HepG2 (cell line): ENCODE measurements at regions not wholly inside any gene's neighbourhood (a gene's known extent, or its start where the extent isn't known, plus 50 kb on each side); places are given as distances from the start of the nearest gene placed in this dataset.

Experiments
- ATAC-seq: fragments of 200-7000 bp; cut with Tn5 transposase; 3 replicates; pipeline ENCODE4 v1.9.1; 2020; ENCODE audit warnings: mild to moderate bottlenecking, moderate library complexity
- BruUV-seq: library from RNA; stranded (reverse); fragments of 400-500 nt; replicated peaks from 2 replicates; lab custom pipeline; 2021; lab: Mats Ljungman, UMichigan
- CTCF ChIA-PET: fragments of 300-600 bp; formaldehyde crosslinking; extraction: SDS; loops from one replicate; lab custom pipeline; 2021; ENCODE audit warnings: low total read pairs, inconsistent platforms, low intra/inter-chr PET ratio; lab: Yijun Ruan, JAX
- POLR2A ChIA-PET: fragments of 350-600 bp; sonication (Branson Sonifier 250); formaldehyde crosslinking; loops from one replicate; lab custom pipeline; 2020; ENCODE audit warnings: antibody characterized with exemption, inconsistent platforms; lab: Yijun Ruan, JAX
- DNase-seq: peaks from one replicate; pipeline ENCODE4 v3.0.0-alpha.2; 2015; ENCODE audit warnings: low spot score
- FAIRE-seq: peaks from 3 replicates; lab custom pipeline; 2011; peaks lifted over from hg19 to GRCh38; lab: Jason Lieb, UNC
- H2AFZ ChIP-seq: one replicate; pipeline ENCODE4 v1.6.1; 2011; ENCODE audit warnings: low read length, inconsistent platforms
- H3K27ac ChIP-seq: fragments of 300-600 bp; 3 replicates; pipeline ENCODE4 v1.8.0; 2011; ENCODE audit warnings: mixed run types, mild to moderate bottlenecking, mixed read lengths, low read length, inconsistent platforms; ENCODE audit not compliant: insufficient read depth; ENCODE audit errors: extremely low read length
- H3K27me3 ChIP-seq, 2 experiments: fragments of 200-600 bp in 1 of 2; 2 replicates in 1 of 2; 3 replicates in 1 of 2; pipeline versions ENCODE4 v1.6.0 to v1.8.0; 2011; ENCODE audit warnings: low read length in 2 of 2, mild to moderate bottlenecking in 2 of 2, moderate library complexity in 2 of 2, inconsistent platforms in 1 of 2; ENCODE audit not compliant: insufficient read depth in 2 of 2, control insufficient read depth in 1 of 2
- H3K36me3 ChIP-seq, 2 experiments: fragments of 200-600 bp in 1 of 2; replicated peaks in 1 of 2; 2 replicates in 1 of 2; 3 replicates in 1 of 2; pipeline versions ENCODE4 v1.5.1 to v1.8.0; 2011; ENCODE audit warnings: low read length in 2 of 2, inconsistent platforms in 1 of 2; ENCODE audit not compliant: insufficient read depth in 2 of 2, control insufficient read depth in 1 of 2
- H3K4me1 ChIP-seq: 2 replicates; pipeline ENCODE4 v1.5.1; 2012; ENCODE audit warnings: low read length, inconsistent platforms; ENCODE audit not compliant: insufficient read depth
- H3K4me2 ChIP-seq: 2 replicates; pipeline ENCODE4 v1.6.0; 2011; ENCODE audit warnings: low read depth, low read length, inconsistent platforms
- H3K4me3 ChIP-seq, 3 experiments: fragments of 200-600 bp in 1 of 3; sonication (generic), shearing (Covaris generic) in 1 of 3; replicated peaks in 1 of 3; 2 replicates each; pipeline ENCODE4 v1.5.1; 2011 to 2016; ENCODE audit warnings: low read length in 3 of 3, inconsistent platforms in 2 of 3, low read depth in 2 of 3, mild to moderate bottlenecking in 2 of 3, control low read depth in 1 of 3, mixed read lengths in 1 of 3; ENCODE audit not compliant: insufficient read depth in 1 of 3
- H3K79me2 ChIP-seq: one replicate; pipeline ENCODE4 v1.6.1; 2011; ENCODE audit warnings: low read length, inconsistent platforms; ENCODE audit not compliant: insufficient read depth
- H3K9ac ChIP-seq: 2 replicates; pipeline ENCODE4 v1.6.0; 2011; ENCODE audit warnings: mild to moderate bottlenecking, low read depth, low read length, inconsistent platforms; ENCODE audit not compliant: insufficient read depth
- H3K9me3 ChIP-seq: 2 replicates; pipeline ENCODE4 v1.5.1; 2012; ENCODE audit warnings: mild to moderate bottlenecking, low read length
- H4K20me1 ChIP-seq: 2 replicates; pipeline ENCODE4 v1.6.0; 2011; ENCODE audit warnings: inconsistent platforms, mild to moderate bottlenecking, low read length, moderate library complexity; ENCODE audit not compliant: insufficient read depth
- CEBPZ ChIP-seq: IDR thresholded peaks from 2 replicates; pipeline ENCODE4 v1.6.1; 2012; ENCODE audit warnings: low read length, improper control_type of control experiment
- CHD2 ChIP-seq: IDR thresholded peaks from 2 replicates; pipeline ENCODE4 v1.6.1; 2011; ENCODE audit warnings: low read depth, low read length, improper control_type of control experiment
- MXD3 ChIP-seq: IDR thresholded peaks from 2 replicates; pipeline ENCODE4 v1.6.1; 2016; ENCODE audit warnings: mild to moderate bottlenecking, missing biosample characterization, missing genetic modification reagents
- NFIB ChIP-seq: sonication (generic); formaldehyde crosslinking; IDR thresholded peaks from 2 replicates; pipeline ENCODE4 v1.9.0; 2021; ENCODE audit warnings: missing genetic modification reagents, mild to moderate bottlenecking, borderline replicate concordance
- NFKB2 ChIP-seq: sonication (generic); formaldehyde crosslinking; IDR thresholded peaks from 2 replicates; pipeline ENCODE4 v1.4.0; 2020; ENCODE audit warnings: missing genetic modification reagents, borderline replicate concordance
- TERF1 ChIP-seq: sonication (generic); formaldehyde crosslinking; IDR thresholded peaks from 2 replicates; pipeline ENCODE4 v1.8.0; 2022; ENCODE audit warnings: mild to moderate bottlenecking, missing genetic modification reagents, moderate library complexity
- ZBTB25 ChIP-seq: IDR thresholded peaks from 2 replicates; pipeline ENCODE4 v1.6.1; 2018; ENCODE audit warnings: missing genetic modification reagents
- ZNF10 ChIP-seq: sonication (generic); formaldehyde crosslinking; IDR thresholded peaks from 2 replicates; pipeline ENCODE4 v1.4.0; 2020; ENCODE audit warnings: mild to moderate bottlenecking, low read depth, missing genetic modification reagents, borderline replicate concordance
- ZNF142 ChIP-seq: sonication (generic); formaldehyde crosslinking; IDR thresholded peaks from 2 replicates; pipeline ENCODE4 v1.4.0; 2020; ENCODE audit warnings: missing genetic modification reagents
- ZNF292 ChIP-seq: sonication (generic); formaldehyde crosslinking; IDR thresholded peaks from 2 replicates; pipeline ENCODE4 v1.8.1; 2022; ENCODE audit warnings: mild to moderate bottlenecking, low read depth, missing genetic modification reagents, borderline replicate concordance
- WGBS: methylation state at CpG from one replicate; pipeline ENCODE4 v1.1.6; 2017; ENCODE audit warnings: low lambda C conversion rate; 5-methylcytosine and 5-hydroxymethylcytosine counted together
- in situ Hi-C: cut with HindIII; loops from 2 replicates; pipeline ENCODE4 v1.10.0; 2017; ENCODE audit warnings: low pct_unique_long_range_greater_than_20kb; ENCODE audit not compliant: extremely low pct_ligation_motif_present
- intact Hi-C: fragments of 100-400 bp; cut with micrococcal nuclease; formaldehyde crosslinking; loops from one replicate; pipeline ENCODE4 v1.10.0; 2022; ENCODE audit not compliant: unreplicated experiment

- H3K27ac ChIP-seq, result no peak overlapping the region
- DNase-seq, result no peak
- H2AFZ ChIP-seq, result no peak overlapping the region
- H3K9ac ChIP-seq, result no peak overlapping the region
- H3K4me3 ChIP-seq, result no peak overlapping the region
- no peak for ATAC-seq
- CTCF ChIA-PET, result no interaction called here
- 23% methylated on average over 6 of the region's 6 CpGs for WGBS
- H3K36me3 ChIP-seq, result no peaks in the 10 kb centered on the region
- H3K4me1 ChIP-seq, result no peaks in the 10 kb centered on the region
- in situ Hi-C loops, result no loop called here
- no peak for FAIRE-seq
- no TSS peak for BruUV-seq
- POLR2A ChIA-PET, result no interaction called here
- H4K20me1 ChIP-seq, result no peaks in the 10 kb centered on the region
- no peak overlapping the region for H3K4me2 ChIP-seq
- no peaks in the 10 kb centered on the region for H3K79me2 ChIP-seq
- H3K9me3 ChIP-seq, result no peaks in the 10 kb centered on the region
- intact Hi-C loops, result no loop called here
- H3K27me3 ChIP-seq, result peaks cover 1 to 9% of the 10 kb centered on the region in 2 experiments; a peak in 2 of 5 replicates
- no peak for TF ChIP-seq ZNF10 (CRISPR knock-in tag)
- TF ChIP-seq MXD3 (CRISPR knock-in tag), result no peak
- no peak for TF ChIP-seq NFKB2 (CRISPR knock-in tag)
- no peak for TF ChIP-seq TERF1 (CRISPR knock-in tag)
- no peak for TF ChIP-seq ZNF292
- no peak for TF ChIP-seq CEBPZ
- TF ChIP-seq ZBTB25 (CRISPR knock-in tag), result no peak
- TF ChIP-seq CHD2, result no peak
- TF ChIP-seq NFIB (CRISPR knock-in tag), result no peak
- TF ChIP-seq ZNF142, result no peak
Measured at GRCh38 chr1:112317611-112318062, 78.4 kb upstream of the CTTNBP2NL start.
